Neural cell (in vitro differentiated cells): ENCODE measurements at regions not wholly inside any gene's neighbourhood (a gene's known extent, or its start where the extent isn't known, plus 50 kb on each side); places are given as distances from the start of the nearest gene placed in this dataset.

Source experiments
- H2AFZ ChIP-seq: fragments of 200-600, 300-800 bp; sonication (generic), shearing (Covaris generic); 2 replicates; pipeline ENCODE4 v1.6.0; 2014; ENCODE audit warnings: low read depth, mild to moderate bottlenecking, antibody characterized with exemption, low read length, moderate library complexity
- H3F3A ChIP-seq: fragments of 200-600 bp; shearing (Covaris generic); 2 replicates; pipeline ENCODE4 v1.6.1; 2016; ENCODE audit warnings: mild to moderate bottlenecking, moderate library complexity, mixed read lengths, antibody characterized with exemption, low read length; ENCODE audit not compliant: insufficient read depth, poor library complexity, severe bottlenecking
- H3K27ac ChIP-seq: fragments of 200-600, 300-800 bp; sonication (generic), shearing (Covaris generic); 2 replicates; pipeline ENCODE4 v1.5.1; 2014; ENCODE audit warnings: mild to moderate bottlenecking, low read length, moderate library complexity
- H3K27me3 ChIP-seq: fragments of 300-800, 200-600 bp; sonication (generic), shearing (Covaris generic); 2 replicates; pipeline ENCODE4 v1.6.0; 2014; ENCODE audit warnings: mild to moderate bottlenecking, low read depth, low read length, moderate library complexity; ENCODE audit not compliant: insufficient read depth
- H3K36me3 ChIP-seq: fragments of 300-800, 200-600 bp; sonication (generic), shearing (Covaris generic); 2 replicates; pipeline ENCODE4 v1.5.1; 2014; ENCODE audit warnings: mild to moderate bottlenecking, antibody characterized with exemption, low read length, moderate library complexity; ENCODE audit not compliant: insufficient read depth
- H3K4me2 ChIP-seq: fragments of 300-800, 200-600 bp; sonication (generic), shearing (Covaris generic); 2 replicates; pipeline ENCODE4 v1.6.0; 2014; ENCODE audit warnings: mild to moderate bottlenecking, low read length
- H3K4me3 ChIP-seq: fragments of 300-800, 200-600 bp; sonication (generic), shearing (Covaris generic); 2 replicates; pipeline ENCODE4 v1.5.1; 2014; ENCODE audit warnings: mild to moderate bottlenecking, low read length, moderate library complexity
- H3K79me2 ChIP-seq: fragments of 200-600 bp; shearing (Covaris generic); replicated peaks from 2 replicates; pipeline ENCODE4 v1.6.0; 2014; ENCODE audit warnings: mild to moderate bottlenecking, low read length, moderate library complexity; ENCODE audit not compliant: insufficient read depth
- H3K9ac ChIP-seq: fragments of 300-800, 200-600 bp; sonication (generic), shearing (Covaris generic); 2 replicates; pipeline ENCODE4 v1.6.1; 2016; ENCODE audit warnings: mild to moderate bottlenecking, low read length, mixed read lengths
- H3K9me2 ChIP-seq: fragments of 200-600 bp; shearing (Covaris generic); 2 replicates; pipeline ENCODE4 v1.6.1; 2016; ENCODE audit warnings: mild to moderate bottlenecking, low read length, mixed read lengths; ENCODE audit not compliant: insufficient read depth
- H3K9me3 ChIP-seq: fragments of 200-600, 300-800 bp; sonication (generic), shearing (Covaris generic); 2 replicates; pipeline ENCODE4 v1.6.1; 2016; ENCODE audit warnings: mild to moderate bottlenecking, mixed run types, low read length, moderate library complexity, mixed read lengths
- H4K20me1 ChIP-seq: fragments of 200-600 bp; shearing (Covaris generic); 2 replicates; pipeline ENCODE4 v1.6.1; 2016; ENCODE audit warnings: mild to moderate bottlenecking, mixed run types; ENCODE audit not compliant: insufficient read depth
- CTCF ChIP-seq: fragments of 450-650 bp; IDR thresholded peaks from 2 replicates; pipeline ENCODE4 v1.5.1; 2014; ENCODE audit warnings: antibody characterized with exemption, mild to moderate bottlenecking, moderate library complexity; ENCODE audit not compliant: poor library complexity, severe bottlenecking
- EP300 ChIP-seq: fragments of 450-650 bp; conservative IDR thresholded peaks from 2 replicates; pipeline ENCODE4 v1.6.1; 2014; ENCODE audit warnings: antibody characterized with exemption, mild to moderate bottlenecking, moderate library complexity; ENCODE audit not compliant: poor library complexity, severe bottlenecking
- EZH2 ChIP-seq: fragments of 200-600, 300-800 bp; shearing (Covaris generic), sonication (generic); IDR thresholded peaks from 2 replicates; pipeline ENCODE4 v1.6.1; 2014; ENCODE audit warnings: antibody characterized with exemption, low read length, borderline replicate concordance, mild to moderate bottlenecking; ENCODE audit not compliant: insufficient read depth, poor library complexity, severe bottlenecking
- MXI1 ChIP-seq: fragments of 450-650 bp; conservative IDR thresholded peaks from 2 replicates; pipeline ENCODE4 v1.6.1; 2014; ENCODE audit warnings: antibody characterized with exemption, mild to moderate bottlenecking; ENCODE audit not compliant: poor library complexity, severe bottlenecking
- POLR2AphosphoS5 ChIP-seq: IDR thresholded peaks from 2 replicates; pipeline ENCODE4 v1.6.1; 2012
- RAD21 ChIP-seq: fragments of 450-650 bp; conservative IDR thresholded peaks from 2 replicates; pipeline ENCODE4 v1.6.1; 2014; ENCODE audit warnings: antibody characterized with exemption, mild to moderate bottlenecking, moderate library complexity
- REST ChIP-seq: IDR thresholded peaks from 2 replicates; pipeline ENCODE4 v1.6.1; 2012; ENCODE audit warnings: borderline replicate concordance
- SMC3 ChIP-seq: fragments of 450-650 bp; conservative IDR thresholded peaks from 2 replicates; pipeline ENCODE4 v1.6.1; 2014; ENCODE audit warnings: antibody characterized with exemption, mild to moderate bottlenecking, moderate library complexity; ENCODE audit not compliant: poor library complexity
- TAF1 ChIP-seq: IDR thresholded peaks from 2 replicates; pipeline ENCODE4 v1.6.1; 2012; ENCODE audit warnings: low read depth

GRCh38 chr19:28289295-28290063 is 923.5 kb downstream of the UQCRFS1 start:
- no peak overlapping the region for H3K9ac ChIP-seq
- no peak overlapping the region for H2AFZ ChIP-seq
- H3K36me3 ChIP-seq = no peaks in the 10 kb centered on the region
- TF ChIP-seq POLR2AphosphoS5 = peak; percentile 87
- TF ChIP-seq EP300 = no peak
- no peak for TF ChIP-seq TAF1
- TF ChIP-seq CTCF = peak; percentile 18
- no peaks in the 10 kb centered on the region for H4K20me1 ChIP-seq
- H3K4me3 ChIP-seq = no peak overlapping the region
- no peaks in the 10 kb centered on the region for H3K9me3 ChIP-seq
- H3K9me2 ChIP-seq = no peaks in the 10 kb centered on the region
- no peak overlapping the region for H3K4me2 ChIP-seq
- no peaks in the 10 kb centered on the region for H3K27me3 ChIP-seq
- H3K79me2 ChIP-seq = no peaks in the 10 kb centered on the region
- H3F3A ChIP-seq = no peaks in the 10 kb centered on the region
- no peak overlapping the region for H3K27ac ChIP-seq

- Histone ChIP-seq H3K4me3 (no peak overlapping the region), H3F3A (no peaks in the 10 kb centered on the region), H3K36me3 (no peaks in the 10 kb centered on the region), H3K27ac (no peak overlapping the region), H3K79me2 (no peaks in the 10 kb centered on the region), H4K20me1 (no peaks in the 10 kb centered on the region), H3K9ac (no peak overlapping the region), H3K27me3 (peaks cover under 1% of the 10 kb centered on the region), H2AFZ (no peak overlapping the region), H3K9me3 (no peaks in the 10 kb centered on the region), H3K9me2 (no peaks in the 10 kb centered on the region), H3K4me2 (no peak overlapping the region)
- no peak for TF ChIP-seq POLR2AphosphoS5
These were observed 924.2 kb downstream of the UQCRFS1 start for GRCh38 chr19:28288572-28289264.

- H3F3A ChIP-seq = no peaks in the 10 kb centered on the region
- H3K27me3 ChIP-seq = peaks cover 10% of the 10 kb centered on the region
- no peak overlapping the region for H3K9ac ChIP-seq
- no peaks in the 10 kb centered on the region for H3K9me3 ChIP-seq
- no peak overlapping the region for H2AFZ ChIP-seq
- no peak overlapping the region for H3K4me3 ChIP-seq
- H3K36me3 ChIP-seq = no peaks in the 10 kb centered on the region
- no peaks in the 10 kb centered on the region for H3K9me2 ChIP-seq
- H3K4me2 ChIP-seq = no peak overlapping the region
- no peak for TF ChIP-seq EZH2
- no peaks in the 10 kb centered on the region for H3K79me2 ChIP-seq
- no peaks in the 10 kb centered on the region for H4K20me1 ChIP-seq
- H3K27ac ChIP-seq = no peak overlapping the region
These were observed 927.0 kb downstream of the UQCRFS1 start for GRCh38 chr19:28285917-28286316.

GRCh38 chr19:28285078-28285477 is 927.9 kb downstream of the UQCRFS1 start:
- H3K4me2 ChIP-seq = no peak overlapping the region
- no peaks in the 10 kb centered on the region for H4K20me1 ChIP-seq
- no peaks in the 10 kb centered on the region for H3K9me2 ChIP-seq
- no peak overlapping the region for H3K4me3 ChIP-seq
- H3K27me3 ChIP-seq = peaks cover 10% of the 10 kb centered on the region
- no peaks in the 10 kb centered on the region for H3K9me3 ChIP-seq
- H3K79me2 ChIP-seq = no peaks in the 10 kb centered on the region
- no peaks in the 10 kb centered on the region for H3K36me3 ChIP-seq
- H3K9ac ChIP-seq = no peak overlapping the region
- H2AFZ ChIP-seq = no peak overlapping the region
- H3K27ac ChIP-seq = no peak overlapping the region
- no peaks in the 10 kb centered on the region for H3F3A ChIP-seq
- TF ChIP-seq POLR2AphosphoS5 (no peak), REST (no peak), RAD21 (no peak), MXI1 (no peak), EP300 (no peak), EZH2 (no peak), TAF1 (no peak), SMC3 (no peak)
